OCI-LY1 (cell line): ENCODE measurements at regions not wholly inside any gene's neighbourhood (a gene's known extent, or its start where the extent isn't known, plus 50 kb on each side); places are given as distances from the start of the nearest gene placed in this dataset.

Experiments used
- H2AFZ ChIP-seq: fragments of 200-600 bp; sonication (generic), shearing (Covaris generic); 2 replicates; pipeline ENCODE4 v1.6.0; 2014; ENCODE audit warnings: antibody characterized with exemption, mild to moderate bottlenecking, low read length
- H3F3A ChIP-seq: fragments of 200-600 bp; sonication (generic), shearing (Covaris generic); 2 replicates; pipeline ENCODE4 v1.6.0; 2014; ENCODE audit warnings: mild to moderate bottlenecking, antibody characterized with exemption, low read length, moderate library complexity; ENCODE audit not compliant: insufficient read depth
- H3K27ac ChIP-seq: fragments of 200-600 bp; sonication (generic); 2 replicates; pipeline ENCODE4 v1.5.1; 2014; ENCODE audit warnings: low read length, mixed run types, mild to moderate bottlenecking, low read depth; ENCODE audit not compliant: poor library complexity, severe bottlenecking
- H3K27me3 ChIP-seq: fragments of 200-600 bp; sonication (generic); 2 replicates; pipeline ENCODE4 v1.6.0; 2014; ENCODE audit warnings: antibody characterized with exemption, mild to moderate bottlenecking, low read length, moderate library complexity; ENCODE audit not compliant: insufficient read depth
- H3K36me3 ChIP-seq: fragments of 200-600 bp; sonication (generic); 2 replicates; pipeline ENCODE4 v1.6.1; 2014; ENCODE audit warnings: mild to moderate bottlenecking, antibody characterized with exemption, low read length, moderate library complexity, mixed read lengths; ENCODE audit not compliant: insufficient read depth
- H3K4me1 ChIP-seq: fragments of 200-600 bp; sonication (generic); 2 replicates; pipeline ENCODE4 v1.5.1; 2014; ENCODE audit warnings: mild to moderate bottlenecking, low read length, moderate library complexity; ENCODE audit not compliant: insufficient read depth, severe bottlenecking
- H3K4me2 ChIP-seq: fragments of 200-600 bp; sonication (generic), shearing (Covaris generic); 2 replicates; pipeline ENCODE4 v1.6.1; 2014; ENCODE audit warnings: low read length
- H3K4me3 ChIP-seq: fragments of 200-600 bp; sonication (generic); 2 replicates; pipeline ENCODE4 v1.5.1; 2014; ENCODE audit warnings: low read length, low read depth, mild to moderate bottlenecking, mixed read lengths; ENCODE audit not compliant: poor library complexity, severe bottlenecking
- H3K79me2 ChIP-seq: fragments of 200-600 bp; shearing (Covaris generic); 2 replicates; pipeline ENCODE4 v1.6.1; 2016; ENCODE audit warnings: mixed run types, low read length, mixed read lengths; ENCODE audit not compliant: insufficient read depth
- H3K9ac ChIP-seq: fragments of 200-600 bp; sonication (generic), shearing (Covaris generic); 2 replicates; pipeline ENCODE4 v1.6.1; 2014; ENCODE audit warnings: mild to moderate bottlenecking, low read length, mixed read lengths
- H3K9me2 ChIP-seq: fragments of 200-600 bp; sonication (generic), shearing (Covaris generic); 2 replicates; pipeline ENCODE4 v1.6.1; 2014; ENCODE audit warnings: low read depth, mild to moderate bottlenecking, low read length, mixed read lengths
- H3K9me3 ChIP-seq: fragments of 200-600 bp; shearing (Covaris generic); 2 replicates; pipeline ENCODE4 v1.6.1; 2014; ENCODE audit warnings: low read length, mixed read lengths
- H4K20me1 ChIP-seq: fragments of 200-600 bp; sonication (generic), shearing (Covaris generic); 2 replicates; pipeline ENCODE4 v1.6.0; 2016; ENCODE audit warnings: mild to moderate bottlenecking, low read length; ENCODE audit not compliant: insufficient read depth
- EZH2 ChIP-seq: fragments of 200-600 bp; sonication (generic), shearing (Covaris generic); IDR thresholded peaks from 2 replicates; pipeline ENCODE4 v1.8.0; 2017; ENCODE audit warnings: borderline replicate concordance, mixed run types, mild to moderate bottlenecking, antibody characterized with exemption, low read length, moderate library complexity, mixed read lengths
- TF ChIP-seq, protein P1 (sequence below): fragments of 200-600 bp; sonication (generic), shearing (Covaris generic); IDR thresholded peaks from 2 replicates; pipeline ENCODE4 v1.5.1; 2017; ENCODE audit warnings: mild to moderate bottlenecking, antibody characterized with exemption, low read length, moderate library complexity, mixed read lengths

GRCh38 chr11:122319691-122320620 lies 203.9 kb upstream of the BLID start:
- H3K79me2 ChIP-seq: no peaks in the 10 kb centered on the region
- no peaks in the 10 kb centered on the region for H3K36me3 ChIP-seq
- no peak overlapping the region for H3K4me2 ChIP-seq
- H3K9ac ChIP-seq: no peak overlapping the region
- H3K4me3 ChIP-seq: no peak overlapping the region
- no peak overlapping the region for H2AFZ ChIP-seq
- no peaks in the 10 kb centered on the region for H3K27me3 ChIP-seq
- no peaks in the 10 kb centered on the region for H4K20me1 ChIP-seq
- no peaks in the 10 kb centered on the region for H3F3A ChIP-seq
- no peaks in the 10 kb centered on the region for H3K9me2 ChIP-seq
- no peaks in the 10 kb centered on the region for H3K4me1 ChIP-seq
- H3K27ac ChIP-seq: no peak overlapping the region
- H3K9me3 ChIP-seq: no peaks in the 10 kb centered on the region
- TF ChIP-seq, protein P1, sequence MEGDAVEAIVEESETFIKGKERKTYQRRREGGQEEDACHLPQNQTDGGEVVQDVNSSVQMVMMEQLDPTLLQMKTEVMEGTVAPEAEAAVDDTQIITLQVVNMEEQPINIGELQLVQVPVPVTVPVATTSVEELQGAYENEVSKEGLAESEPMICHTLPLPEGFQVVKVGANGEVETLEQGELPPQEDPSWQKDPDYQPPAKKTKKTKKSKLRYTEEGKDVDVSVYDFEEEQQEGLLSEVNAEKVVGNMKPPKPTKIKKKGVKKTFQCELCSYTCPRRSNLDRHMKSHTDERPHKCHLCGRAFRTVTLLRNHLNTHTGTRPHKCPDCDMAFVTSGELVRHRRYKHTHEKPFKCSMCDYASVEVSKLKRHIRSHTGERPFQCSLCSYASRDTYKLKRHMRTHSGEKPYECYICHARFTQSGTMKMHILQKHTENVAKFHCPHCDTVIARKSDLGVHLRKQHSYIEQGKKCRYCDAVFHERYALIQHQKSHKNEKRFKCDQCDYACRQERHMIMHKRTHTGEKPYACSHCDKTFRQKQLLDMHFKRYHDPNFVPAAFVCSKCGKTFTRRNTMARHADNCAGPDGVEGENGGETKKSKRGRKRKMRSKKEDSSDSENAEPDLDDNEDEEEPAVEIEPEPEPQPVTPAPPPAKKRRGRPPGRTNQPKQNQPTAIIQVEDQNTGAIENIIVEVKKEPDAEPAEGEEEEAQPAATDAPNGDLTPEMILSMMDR: no peak
- TF ChIP-seq EZH2: no peak

DNA sequence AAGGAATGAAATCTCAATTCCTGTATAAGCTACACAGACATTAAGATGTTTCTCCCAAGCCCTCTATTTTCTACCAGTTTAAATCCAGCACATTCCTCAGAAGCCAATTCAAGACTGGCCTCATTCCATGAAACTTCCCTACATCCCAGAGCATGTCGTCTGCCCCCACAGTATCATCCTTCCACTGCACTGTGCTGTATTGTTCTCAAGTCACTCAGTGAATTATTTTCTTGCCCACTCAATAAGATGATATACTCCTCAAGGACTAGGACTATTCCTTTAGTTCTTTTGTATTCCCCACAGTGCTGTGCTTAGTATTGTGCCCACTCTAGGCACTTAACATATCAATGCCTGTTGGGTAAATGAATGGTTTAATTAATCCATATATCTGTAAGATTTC lies 203.1 kb upstream of the BLID start:
- no peak overlapping the region for H3K4me2 ChIP-seq
- TF ChIP-seq EZH2: no peak
- TF ChIP-seq, protein P1: no peak

DNA sequence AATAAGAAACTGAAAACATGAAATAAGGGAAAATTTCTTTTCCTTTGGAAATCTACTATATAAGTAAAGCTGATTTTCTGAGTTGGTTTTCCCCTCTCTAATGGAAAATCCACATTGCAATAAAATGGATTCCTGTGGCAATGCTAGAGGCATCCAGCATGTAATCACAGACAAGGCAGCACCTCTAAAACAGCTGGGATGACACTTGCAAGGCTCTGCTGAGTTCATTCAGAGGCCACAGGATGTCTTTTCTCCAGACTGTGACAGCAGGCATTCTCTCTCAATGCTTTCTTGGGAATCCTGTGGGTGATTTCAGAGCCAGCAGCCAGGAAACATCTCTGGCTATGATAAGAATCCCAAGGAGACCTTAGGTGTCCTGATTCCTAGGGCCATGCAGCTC lies 201.3 kb upstream of the BLID start:
- Histone ChIP-seq H3K9ac (no peak overlapping the region), H3K27me3 (no peaks in the 10 kb centered on the region), H3K27ac (no peak overlapping the region), H3K9me2 (no peaks in the 10 kb centered on the region), H3K36me3 (no peaks in the 10 kb centered on the region), H4K20me1 (no peaks in the 10 kb centered on the region), H3K4me2 (no peak overlapping the region), H3K9me3 (no peaks in the 10 kb centered on the region), H3F3A (no peaks in the 10 kb centered on the region), H2AFZ (no peak overlapping the region), H3K79me2 (no peaks in the 10 kb centered on the region), H3K4me3 (no peak overlapping the region), H3K4me1 (no peaks in the 10 kb centered on the region)
- TF ChIP-seq, protein P1: no peak
- TF ChIP-seq EZH2: no peak

More for the DNA sequence above, 203.1 kb upstream of the BLID start:
- H3K9ac ChIP-seq: no peak overlapping the region
- no peak overlapping the region for H3K4me3 ChIP-seq
- H3F3A ChIP-seq: no peaks in the 10 kb centered on the region
- H4K20me1 ChIP-seq: no peaks in the 10 kb centered on the region
- no peak overlapping the region for H2AFZ ChIP-seq
- no peak overlapping the region for H3K27ac ChIP-seq
- no peaks in the 10 kb centered on the region for H3K36me3 ChIP-seq
- H3K9me2 ChIP-seq: no peaks in the 10 kb centered on the region
- no peaks in the 10 kb centered on the region for H3K9me3 ChIP-seq
- H3K79me2 ChIP-seq: no peaks in the 10 kb centered on the region
- no peaks in the 10 kb centered on the region for H3K27me3 ChIP-seq
- no peaks in the 10 kb centered on the region for H3K4me1 ChIP-seq
